Peyer's patch (tissue), 4 donors: ENCODE measurements at regions not wholly inside any gene's neighbourhood (a gene's known extent, or its start where the extent isn't known, plus 50 kb on each side); places are given as distances from the start of the nearest gene placed in this dataset.
"Not testable (repeated sequence)": the region's sequence is repeated elsewhere in the genome, so short reads cannot be mapped to it uniquely, and the experiment has no call there.

ENCODE experiments used
- DNase-seq, 3 donors: peaks; one replicate each; pipeline ENCODE4 v3.0.0-alpha.2; 2017 to 2019
- H3K27ac ChIP-seq, 4 donors: fragments of 200-600 bp; sonication (generic); one replicate each; pipeline ENCODE4 v1.5.1; 2016 to 2019
- H3K27me3 ChIP-seq, 2 donors: fragments of 200-600 bp; sonication (generic); one replicate each; pipeline ENCODE4 v1.5.1; 2019
- H3K36me3 ChIP-seq, 3 donors: fragments of 200-600 bp; sonication (generic); one replicate each; pipeline ENCODE4 v1.5.1; 2016 to 2019
- H3K4me1 ChIP-seq, 4 donors: fragments of 200-600 bp; sonication (generic); one replicate each; pipeline ENCODE4 v1.5.1; 2016 to 2019
- H3K4me3 ChIP-seq, 4 donors: fragments of 200-600 bp; sonication (generic); 1 replicate in 3 of 4; 2 replicates in 1 of 4; pipeline ENCODE4 v1.5.1; 2016 to 2019; ENCODE audit warnings: mild to moderate bottlenecking in 1 of 4
- H3K9me3 ChIP-seq, 4 donors: fragments of 200-600 bp; sonication (generic); one replicate each; pipeline ENCODE4 v1.5.1; 2016 to 2019; ENCODE audit warnings: mild to moderate bottlenecking in 1 of 4
- POLR2A ChIP-seq, 2 donors: fragments of 450-650 bp; IDR thresholded peaks; one replicate each; pipeline ENCODE4 v1.5.1; 2017; ENCODE audit warnings: antibody characterized with exemption in 2 of 2, mild to moderate bottlenecking in 2 of 2, moderate library complexity in 2 of 2
- TF ChIP-seq, protein P1 (sequence below), 6 experiments: fragments of 450-650 bp in 4 of 6; fragments of 200-600 bp in 2 of 6; sonication (generic) in 1 of 6; IDR thresholded peaks; one replicate each; pipeline ENCODE4 v1.5.1; 2017 to 2019; ENCODE audit warnings: antibody characterized with exemption in 6 of 6, mild to moderate bottlenecking in 3 of 6, moderate library complexity in 1 of 6

DNA sequence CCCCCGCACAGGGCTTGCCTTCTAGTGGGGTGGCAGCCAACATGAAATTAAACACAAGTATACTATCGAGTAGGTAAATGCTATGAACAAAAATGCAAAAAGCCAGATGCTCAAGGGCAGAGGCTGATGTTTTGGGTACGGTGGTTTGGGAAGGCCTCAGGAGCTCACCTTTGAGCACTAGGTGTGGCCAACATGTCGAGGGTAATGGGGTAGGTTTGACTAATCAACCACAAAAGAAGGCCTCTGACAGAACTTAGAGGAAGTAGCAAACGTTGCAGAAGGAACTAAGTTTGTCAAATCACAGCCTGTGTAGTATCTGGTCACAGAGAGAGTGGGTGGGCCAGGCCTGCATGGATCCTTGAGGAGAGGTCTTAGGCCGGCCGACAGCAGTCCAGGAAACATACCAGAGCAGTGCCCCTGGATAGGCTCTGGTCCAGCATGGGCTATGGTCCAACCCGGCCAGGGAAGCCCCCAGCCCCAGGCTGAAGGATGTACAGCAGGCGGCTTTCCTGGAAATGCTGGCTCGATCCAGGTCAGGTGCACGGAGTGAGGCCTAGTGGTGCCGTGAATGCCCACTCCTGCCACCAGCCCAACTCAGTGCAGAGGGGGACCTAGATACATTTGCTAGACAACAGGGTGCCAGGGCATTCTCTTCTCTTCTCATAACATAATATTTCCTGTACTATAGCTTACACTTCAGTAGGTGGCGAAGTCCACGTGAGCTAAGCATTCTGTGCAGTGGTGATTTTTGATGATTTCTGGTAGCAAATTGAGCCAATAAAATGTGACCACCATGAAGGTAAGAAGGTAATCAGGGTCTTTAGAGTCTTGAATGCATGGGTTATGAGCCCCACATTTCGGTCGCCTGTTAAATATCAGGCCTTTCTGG is 56.3 kb upstream of the CD93 start:
- DNase-seq, result peak in 1 of 3 donors; percentile 46
- TF ChIP-seq POLR2A (IDR thresholded peaks at IDR 0.05), result no peak
- TF ChIP-seq, protein P1, sequence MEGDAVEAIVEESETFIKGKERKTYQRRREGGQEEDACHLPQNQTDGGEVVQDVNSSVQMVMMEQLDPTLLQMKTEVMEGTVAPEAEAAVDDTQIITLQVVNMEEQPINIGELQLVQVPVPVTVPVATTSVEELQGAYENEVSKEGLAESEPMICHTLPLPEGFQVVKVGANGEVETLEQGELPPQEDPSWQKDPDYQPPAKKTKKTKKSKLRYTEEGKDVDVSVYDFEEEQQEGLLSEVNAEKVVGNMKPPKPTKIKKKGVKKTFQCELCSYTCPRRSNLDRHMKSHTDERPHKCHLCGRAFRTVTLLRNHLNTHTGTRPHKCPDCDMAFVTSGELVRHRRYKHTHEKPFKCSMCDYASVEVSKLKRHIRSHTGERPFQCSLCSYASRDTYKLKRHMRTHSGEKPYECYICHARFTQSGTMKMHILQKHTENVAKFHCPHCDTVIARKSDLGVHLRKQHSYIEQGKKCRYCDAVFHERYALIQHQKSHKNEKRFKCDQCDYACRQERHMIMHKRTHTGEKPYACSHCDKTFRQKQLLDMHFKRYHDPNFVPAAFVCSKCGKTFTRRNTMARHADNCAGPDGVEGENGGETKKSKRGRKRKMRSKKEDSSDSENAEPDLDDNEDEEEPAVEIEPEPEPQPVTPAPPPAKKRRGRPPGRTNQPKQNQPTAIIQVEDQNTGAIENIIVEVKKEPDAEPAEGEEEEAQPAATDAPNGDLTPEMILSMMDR (IDR thresholded peaks at IDR 0.05), result no peak
- Histone ChIP-seq H3K4me3 (no peak overlapping the region), H3K27ac (peak overlapping the region in 3 of 4 donors; percentile 12 to 74 (median 62)), H3K4me1 (peaks cover 0 to 6% (median 0%) of the 10 kb centered on the region in 4 donors), H3K27me3 (no peaks in the 10 kb centered on the region), H3K36me3 (no peaks in the 10 kb centered on the region), H3K9me3 (no peaks in the 10 kb centered on the region)

DNA sequence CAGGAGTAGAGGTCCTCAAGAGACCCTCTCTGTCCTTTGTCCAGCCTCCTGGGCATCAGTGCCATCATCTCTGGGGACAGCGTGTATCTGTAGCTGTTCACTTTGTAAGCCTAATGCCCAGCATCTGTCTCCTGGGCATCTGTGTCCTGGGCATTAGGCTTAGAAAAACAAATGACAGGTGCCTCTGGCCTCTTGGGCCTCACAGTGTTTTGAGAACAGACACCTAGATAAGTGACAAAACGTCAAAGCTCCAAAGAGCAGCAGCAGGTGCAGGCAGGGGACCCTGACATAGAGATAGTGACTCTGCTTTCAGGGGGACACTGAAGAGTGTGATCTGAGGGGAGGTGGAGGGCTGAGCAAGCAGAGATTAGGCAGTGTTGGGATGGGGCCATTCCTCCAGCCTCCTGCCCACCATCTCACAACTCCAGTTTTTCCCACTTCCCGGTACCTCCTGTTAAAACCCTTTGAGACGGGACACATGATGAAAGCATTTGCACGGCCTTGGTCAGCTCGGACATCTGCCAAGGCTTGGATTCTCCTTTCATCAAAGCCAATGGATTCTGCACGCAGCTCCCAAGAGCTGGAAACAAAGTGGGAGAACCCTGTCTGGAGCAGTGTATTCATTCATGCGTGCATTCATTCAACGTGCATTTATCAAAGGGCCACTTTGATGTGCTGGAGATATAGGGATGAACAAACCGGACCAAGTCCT is 55.5 kb upstream of the CD93 start:
- Histone ChIP-seq H3K4me3 (no peak overlapping the region), H3K4me1 (peaks cover 0 to 6% (median 0%) of the 10 kb centered on the region in 4 donors), H3K9me3 (no peaks in the 10 kb centered on the region), H3K36me3 (no peaks in the 10 kb centered on the region), H3K27ac (peak overlapping the region in 1 of 4 donors; percentile 74), H3K27me3 (no peaks in the 10 kb centered on the region)
- TF ChIP-seq, protein P1 (IDR thresholded peaks at IDR 0.05), result no peak
- TF ChIP-seq POLR2A (IDR thresholded peaks at IDR 0.05), result no peak
- DNase-seq, result no peak

DNA sequence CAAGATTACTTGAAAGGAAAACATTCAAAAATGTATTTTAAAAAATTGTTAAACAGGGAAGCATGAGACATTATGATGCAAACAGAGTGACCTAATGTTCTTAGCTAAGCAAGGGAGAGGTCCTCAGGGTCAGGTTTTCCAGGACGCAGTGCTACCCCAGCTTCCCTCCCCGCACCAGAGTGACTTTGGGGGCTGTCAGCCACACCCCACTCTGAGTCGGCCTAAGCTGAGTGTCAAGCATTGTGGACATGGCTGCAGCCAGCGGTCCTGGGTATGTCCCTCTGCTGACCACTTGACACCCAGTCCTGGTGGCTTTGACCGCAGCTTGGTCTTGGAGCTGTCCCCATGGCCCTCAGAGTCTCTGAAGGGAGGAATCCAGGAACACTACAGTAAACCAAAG is 54.9 kb upstream of the CD93 start:
- no peak overlapping the region for H3K4me3 ChIP-seq
- H3K9me3 ChIP-seq, result no peaks in the 10 kb centered on the region
- no peaks in the 10 kb centered on the region for H3K27me3 ChIP-seq
- peak in 1 of 3 donors; percentile 41 for DNase-seq
- no peak overlapping the region for H3K27ac ChIP-seq
- TF ChIP-seq POLR2A (IDR thresholded peaks at IDR 0.05), result no peak
- TF ChIP-seq, protein P1 (IDR thresholded peaks at IDR 0.05), result no peak
- H3K4me1 ChIP-seq, result peaks cover 0 to 6% (median 0%) of the 10 kb centered on the region in 4 donors
- no peaks in the 10 kb centered on the region for H3K36me3 ChIP-seq

DNA sequence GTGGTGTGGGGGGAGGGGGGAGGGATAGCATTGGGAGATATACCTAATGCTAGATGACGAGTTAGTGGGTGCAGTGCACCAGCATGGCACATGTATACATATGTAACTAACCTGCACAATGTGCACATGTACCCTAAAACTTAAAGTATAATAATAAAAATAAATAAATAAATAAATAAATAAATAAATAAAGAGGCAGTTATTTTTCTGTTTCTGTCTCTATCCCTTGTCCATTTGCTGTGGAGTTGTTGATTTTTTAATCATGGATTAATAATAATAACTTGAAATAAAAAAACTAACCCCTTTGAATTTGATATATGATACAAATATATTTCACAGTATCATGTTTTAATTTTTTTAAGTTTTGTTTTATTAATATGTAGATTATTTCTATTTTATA is 53.9 kb upstream of the CD93 start:
- H3K27me3 ChIP-seq, H3K4me1 ChIP-seq, H3K9me3 ChIP-seq, H3K36me3 ChIP-seq, H3K4me3 ChIP-seq, H3K27ac ChIP-seq, DNase-seq: not testable (repeated sequence)

DNA sequence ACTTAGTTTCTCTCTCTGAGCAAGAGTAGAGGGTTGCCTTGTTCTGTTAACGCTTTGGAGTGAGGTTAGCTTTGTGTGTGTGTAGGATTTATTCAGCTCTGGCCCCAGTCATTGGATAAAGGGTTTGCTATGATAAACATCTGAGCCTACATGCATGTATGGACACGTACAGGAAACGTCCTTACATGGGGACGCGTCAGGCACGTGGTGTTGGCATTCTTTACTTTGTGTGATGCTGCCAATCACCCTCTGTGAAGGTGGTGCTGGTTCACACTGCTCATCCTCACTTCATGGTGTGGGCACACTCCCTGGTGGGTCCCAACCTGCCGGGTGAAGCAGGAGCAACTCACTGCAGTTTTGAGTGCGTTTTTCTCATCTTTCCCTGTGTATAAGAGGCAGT is 53.4 kb upstream of the CD93 start:
- Histone ChIP-seq H3K4me1 (peaks cover 0 to 6% (median 0%) of the 10 kb centered on the region in 4 donors), H3K9me3 (no peaks in the 10 kb centered on the region), H3K36me3 (no peaks in the 10 kb centered on the region), H3K27ac (no peak overlapping the region), H3K4me3 (no peak overlapping the region), H3K27me3 (no peaks in the 10 kb centered on the region)
- peak in 1 of 3 donors; percentile 9 for DNase-seq
- no peak for TF ChIP-seq POLR2A (IDR thresholded peaks at IDR 0.05)
- TF ChIP-seq, protein P1 (IDR thresholded peaks at IDR 0.05), result no peak

DNA sequence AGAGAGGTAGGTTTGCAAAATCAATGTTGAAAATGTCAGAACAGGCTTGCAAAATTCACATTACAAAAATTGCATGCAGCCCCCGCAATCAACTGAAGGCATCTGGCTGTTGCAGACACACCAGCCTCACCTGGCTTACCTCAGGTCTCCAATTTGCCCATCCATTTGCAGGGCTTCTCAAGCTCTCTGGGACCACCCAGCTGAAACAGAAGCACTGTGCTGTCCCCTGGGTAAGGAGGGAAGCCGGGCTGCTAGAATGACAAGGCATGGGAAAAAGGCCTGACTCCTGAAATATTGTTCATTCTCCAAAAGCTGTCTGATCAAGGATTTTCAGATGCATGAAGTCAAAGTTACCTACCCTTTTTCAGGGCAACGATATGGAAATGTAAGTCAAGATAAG is 52.6 kb upstream of the CD93 start:
- H3K27ac ChIP-seq, result no peak overlapping the region
- no peaks in the 10 kb centered on the region for H3K36me3 ChIP-seq
- no peak overlapping the region for H3K4me3 ChIP-seq
- TF ChIP-seq POLR2A (IDR thresholded peaks at IDR 0.05), result no peak
- TF ChIP-seq, protein P1 (IDR thresholded peaks at IDR 0.05), result no peak
- DNase-seq, result peak in 1 of 3 donors; percentile 9
- H3K9me3 ChIP-seq, result no peaks in the 10 kb centered on the region
- peaks cover 0 to 6% (median 0%) of the 10 kb centered on the region in 4 donors for H3K4me1 ChIP-seq
- no peaks in the 10 kb centered on the region for H3K27me3 ChIP-seq
